DMS 273 (cell line): ENCODE measurements at regions not wholly inside any gene's neighbourhood (a gene's known extent, or its start where the extent isn't known, plus 50 kb on each side); places are given as distances from the start of the nearest gene placed in this dataset.
A peak's percentile ranks its signal among the peaks of the same experiment; 100 is the strongest.
"Not testable (repeated sequence)": the region's sequence is repeated elsewhere in the genome, so short reads cannot be mapped to it uniquely, and the experiment has no call there.

Experiments used
- DNase-seq: peaks from one replicate; lab custom pipeline; 2025; ENCODE audit not compliant: unreplicated experiment; lab: John Stamatoyannopoulos, UW

- DNase-seq, result no peak
These were observed 157.8 kb upstream of the SALL4 start for GRCh38 chr20:51960047-51960675.

- no peak for DNase-seq
These were observed 156.8 kb upstream of the SALL4 start for GRCh38 chr20:51959066-51959542.

- DNase-seq, result no peak
These were observed 156.1 kb upstream of the SALL4 start for GRCh38 chr20:51958099-51959065.

GRCh38 chr20:51955756-51956155 lies 153.4 kb upstream of the SALL4 start:
- no peak for DNase-seq

GRCh38 chr20:51953731-51954340 lies 151.5 kb upstream of the SALL4 start:
- DNase-seq, result peak; percentile 17

GRCh38 chr20:51950926-51951325 lies 148.6 kb upstream of the SALL4 start:
- no peak for DNase-seq

GRCh38 chr20:51946586-51946985 lies 144.3 kb upstream of the SALL4 start:
- DNase-seq, result no peak

- no peak for DNase-seq
These were observed 143.6 kb upstream of the SALL4 start for GRCh38 chr20:51945881-51946280.

GRCh38 chr20:51945177-51945576 lies 142.9 kb upstream of the SALL4 start:
- no peak for DNase-seq

GRCh38 chr20:51943761-51944160 lies 141.4 kb upstream of the SALL4 start:
- no peak for DNase-seq

GRCh38 chr20:51943326-51943725 lies 141.0 kb upstream of the SALL4 start:
- not testable (repeated sequence) for DNase-seq

- DNase-seq, result no peak
These were observed 139.2 kb upstream of the SALL4 start for GRCh38 chr20:51941503-51941902.

GRCh38 chr20:51939259-51939585 lies 136.9 kb upstream of the SALL4 start:
- peak; percentile 53 for DNase-seq

- DNase-seq, result peak; percentile 43
These were observed 136.4 kb upstream of the SALL4 start for GRCh38 chr20:51938559-51939258.

GRCh38 chr20:51937779-51938178 lies 135.5 kb upstream of the SALL4 start:
- DNase-seq, result no peak

- DNase-seq, result no peak
These were observed 134.1 kb upstream of the SALL4 start for GRCh38 chr20:51936377-51936776.

GRCh38 chr20:51935003-51935358 lies 132.7 kb upstream of the SALL4 start:
- no peak for DNase-seq

GRCh38 chr20:51934301-51935002 lies 132.1 kb upstream of the SALL4 start:
- peak; percentile 59 for DNase-seq

- no peak for DNase-seq
These were observed 129.1 kb upstream of the SALL4 start for GRCh38 chr20:51931371-51931781.

- peak; percentile 68 for DNase-seq
These were observed 128.5 kb upstream of the SALL4 start for GRCh38 chr20:51930775-51931174.

GRCh38 chr20:51928931-51929330 lies 126.6 kb upstream of the SALL4 start:
- no peak for DNase-seq
